GM19395 (cell line): ENCODE measurements at regions not wholly inside any gene's neighbourhood (a gene's known extent, or its start where the extent isn't known, plus 50 kb on each side); places are given as distances from the start of the nearest gene placed in this dataset.
"Not testable (repeated sequence)": the region's sequence is repeated elsewhere in the genome, so short reads cannot be mapped to it uniquely, and the experiment has no call there.

Experiments
- ATAC-seq: cut with Tn5 transposase; IDR thresholded peaks from one replicate; pipeline ENCODE4 v1.9.1; 2021; ENCODE audit warnings: mild to moderate bottlenecking, moderate library complexity; ENCODE audit not compliant: unreplicated experiment

- ATAC-seq: no peak
Observed at GRCh38 chr12:131529196-131530040, 181.5 kb upstream of the SFSWAP start.

- no peak for ATAC-seq
Observed at GRCh38 chr12:131530041-131530332, 180.9 kb upstream of the SFSWAP start.

GRCh38 chr12:131530422-131530821, 180.5 kb upstream of the SFSWAP start:
- no peak for ATAC-seq

DNA sequence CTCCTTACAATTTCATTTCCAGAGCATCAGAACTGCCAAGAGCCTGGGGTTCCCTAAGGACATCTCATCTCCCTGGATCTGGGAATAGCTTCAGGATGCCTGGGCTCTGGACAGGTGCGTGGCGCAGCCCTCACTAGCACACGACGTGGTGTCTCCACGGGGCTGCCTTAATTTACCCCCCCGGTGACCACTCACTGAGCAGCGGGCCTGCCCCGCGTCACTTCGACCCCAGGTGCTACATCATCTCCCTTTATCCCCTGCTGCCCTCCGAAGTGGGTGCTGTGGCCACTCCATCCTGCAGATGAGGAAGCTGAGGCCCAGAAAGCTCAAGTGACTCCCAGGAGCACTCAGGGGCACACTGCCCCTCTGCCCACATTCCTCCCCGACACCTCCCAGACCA, 177.8 kb upstream of the SFSWAP start:
- ATAC-seq: no peak

- ATAC-seq: no peak
Observed at GRCh38 chr12:131535779-131536178, 175.1 kb upstream of the SFSWAP start.

GRCh38 chr12:131536337-131536736, 174.6 kb upstream of the SFSWAP start:
- ATAC-seq: no peak

GRCh38 chr12:131536766-131537165, 174.1 kb upstream of the SFSWAP start:
- ATAC-seq: no peak

GRCh38 chr12:131537267-131537958, 173.5 kb upstream of the SFSWAP start:
- no peak for ATAC-seq

DNA sequence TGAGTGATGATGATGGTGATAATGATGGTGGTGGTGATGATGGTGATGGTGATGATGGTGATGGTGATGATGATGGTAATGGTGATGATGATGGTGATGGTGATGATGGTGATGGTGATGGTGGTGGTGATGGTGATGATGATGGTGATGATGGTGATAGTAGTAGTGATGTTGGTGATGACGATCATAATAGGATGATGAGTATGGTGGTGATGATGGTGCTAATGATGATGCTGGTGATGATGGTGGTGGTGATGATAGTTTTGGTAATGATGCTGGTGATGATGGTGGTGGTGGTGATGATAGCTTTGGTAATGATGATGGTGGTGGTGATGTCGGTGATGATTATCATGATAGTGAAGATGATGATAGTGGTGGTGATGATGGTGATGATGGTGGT, 171.5 kb upstream of the SFSWAP start:
- ATAC-seq: no peak

GRCh38 chr12:131540138-131540623, 170.7 kb upstream of the SFSWAP start:
- ATAC-seq: no peak

DNA sequence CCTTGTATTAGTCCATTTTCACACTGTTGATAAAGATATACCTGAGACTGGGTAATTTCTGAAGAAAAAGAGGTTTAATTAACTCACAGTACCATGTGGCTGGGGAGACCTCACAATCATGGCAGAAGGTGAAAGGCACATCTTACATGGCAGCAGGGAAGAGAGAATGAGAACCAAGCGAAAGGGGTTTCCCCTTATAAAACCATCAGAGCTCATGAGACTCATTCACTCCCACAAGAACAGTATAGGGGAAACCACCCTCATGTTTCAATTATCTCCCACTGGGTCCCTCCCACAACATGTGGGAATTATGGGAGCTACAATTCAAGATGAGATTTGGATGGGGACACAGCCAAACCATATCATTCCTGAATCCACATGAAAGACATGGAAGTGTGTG, 169.4 kb upstream of the SFSWAP start:
- ATAC-seq: not testable (repeated sequence)

- ATAC-seq: no peak
Observed at GRCh38 chr12:131542351-131542750, 168.5 kb upstream of the SFSWAP start.

- no peak for ATAC-seq
Observed at GRCh38 chr12:131543040-131543439, 167.8 kb upstream of the SFSWAP start.

- ATAC-seq: no peak
Observed at GRCh38 chr12:131547555-131547954, 163.3 kb upstream of the SFSWAP start.

- no peak for ATAC-seq
Observed at GRCh38 chr12:131550121-131550520, 160.8 kb upstream of the SFSWAP start.

DNA sequence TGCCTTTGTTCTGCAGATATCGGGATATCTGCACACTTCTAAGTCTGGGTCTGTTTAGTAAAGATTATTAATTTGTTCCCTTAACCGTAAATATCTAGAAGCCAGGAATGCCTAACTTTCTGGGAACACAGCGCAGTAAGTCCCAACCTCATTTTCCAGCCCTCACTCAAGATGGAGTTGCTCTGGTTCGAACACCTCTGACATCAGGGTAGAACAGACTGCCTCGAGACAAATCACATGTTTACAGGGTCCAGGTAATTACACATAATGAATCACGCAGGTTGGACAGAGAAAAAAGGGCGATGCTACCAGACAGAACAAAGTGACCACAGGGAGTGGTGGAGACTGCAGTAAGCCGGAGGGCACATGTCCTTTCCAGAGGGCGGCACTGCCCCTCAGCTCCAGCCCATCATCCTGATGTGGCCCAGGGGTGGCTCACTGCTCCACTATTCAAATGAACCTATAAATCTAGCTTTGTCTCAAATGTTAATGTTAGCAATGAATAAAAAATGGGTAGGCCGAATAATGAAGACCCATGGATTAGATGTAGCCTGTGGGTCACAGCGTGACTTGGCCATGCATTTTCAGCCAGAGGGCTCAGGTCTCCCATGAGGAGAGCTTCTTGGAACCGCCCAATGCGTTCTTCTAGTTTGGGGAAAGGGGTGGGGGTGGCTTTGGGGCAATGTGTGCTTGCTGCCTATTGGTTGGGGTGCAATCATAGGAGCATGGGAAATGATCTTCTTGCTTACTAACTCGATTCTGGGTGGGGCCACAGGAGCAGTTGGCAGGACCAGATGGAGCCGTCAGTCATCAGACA, 159.0 kb upstream of the SFSWAP start:
- no peak for ATAC-seq

DNA sequence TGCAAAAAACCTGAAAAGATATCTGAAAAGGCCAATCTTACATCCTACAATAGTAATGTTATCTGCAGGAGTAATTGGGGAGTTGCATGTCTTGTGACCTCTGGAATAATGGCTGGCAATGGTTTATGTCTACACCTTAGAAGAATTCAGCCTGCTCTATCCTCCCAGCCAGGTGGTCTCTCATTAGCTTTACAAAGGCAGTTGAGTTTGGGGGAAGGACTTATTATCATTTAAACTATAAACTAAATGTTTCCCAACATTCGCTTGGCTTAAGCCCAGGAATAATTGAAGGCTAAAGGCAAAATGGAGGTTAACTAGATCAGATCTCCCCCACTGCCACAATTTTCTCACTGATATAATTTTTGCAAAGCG, 158.4 kb upstream of the SFSWAP start:
- no peak for ATAC-seq

DNA sequence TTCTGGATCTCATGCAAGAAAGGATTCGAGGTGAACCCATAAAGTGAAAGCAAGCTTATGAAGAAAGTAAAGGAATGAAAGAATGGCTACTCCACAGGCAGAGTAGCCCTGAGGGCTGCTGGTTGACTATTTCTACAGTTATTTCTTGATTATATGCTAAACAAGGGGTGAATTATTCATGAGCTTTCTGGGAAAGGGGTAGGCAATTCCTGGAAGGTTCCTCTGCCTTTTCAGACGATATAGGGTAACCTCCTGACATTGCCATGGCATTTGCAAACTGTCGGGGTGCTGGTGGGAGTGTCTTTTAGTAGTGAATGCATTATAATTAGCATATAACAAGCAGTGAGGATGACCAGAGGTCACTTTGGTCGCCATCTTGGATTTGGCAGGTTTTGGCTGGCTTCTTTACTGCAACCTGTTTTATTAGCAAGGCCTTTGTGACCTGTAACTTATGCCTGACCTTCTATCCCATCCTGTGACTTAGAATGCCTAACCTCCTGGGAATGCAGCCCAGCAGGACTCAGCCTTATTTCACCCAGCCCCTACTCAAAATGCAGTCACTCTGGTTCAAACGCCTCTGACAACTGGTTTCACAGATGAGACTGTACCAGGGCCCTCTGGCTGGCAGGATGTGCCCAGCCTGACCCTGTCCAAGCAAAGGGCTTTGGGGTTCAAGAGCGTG, 157.7 kb upstream of the SFSWAP start:
- ATAC-seq: no peak

DNA sequence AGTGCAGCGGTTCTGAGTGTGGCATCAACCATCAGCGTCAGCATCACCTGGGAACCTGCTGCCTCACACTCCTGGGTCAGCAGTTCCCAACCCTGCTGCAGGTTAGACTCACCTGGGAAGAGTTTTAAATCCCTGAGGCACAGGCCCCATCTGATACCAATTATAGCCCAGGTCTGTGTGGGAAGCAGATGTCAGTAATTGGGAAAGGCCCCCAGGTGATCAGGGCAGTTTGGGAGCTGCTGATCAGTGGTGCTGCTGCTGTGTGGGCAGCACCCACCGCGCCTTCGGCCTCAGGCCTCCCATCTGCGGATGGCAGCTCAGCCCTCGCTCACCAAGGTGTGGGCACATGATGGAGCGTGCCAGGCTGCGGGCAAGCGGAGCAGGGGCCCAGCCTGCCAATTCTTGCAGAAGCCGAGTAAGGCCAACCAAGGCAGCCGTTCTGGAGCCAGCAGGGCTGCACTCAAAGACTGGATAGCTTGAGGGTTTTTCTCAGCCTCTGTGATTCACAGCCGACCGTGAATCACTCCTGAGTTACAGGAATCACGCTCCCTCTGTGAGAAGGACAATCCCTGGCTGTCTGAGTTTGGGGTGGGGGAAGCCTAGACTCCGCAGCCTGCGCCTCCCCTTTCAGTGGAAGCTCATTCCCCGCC, 155.6 kb upstream of the SFSWAP start:
- ATAC-seq: no peak

GRCh38 chr12:131555866-131556265, 155.0 kb upstream of the SFSWAP start:
- ATAC-seq: no peak
